GM12891 (cell line): ENCODE measurements at regions not wholly inside any gene's neighbourhood (a gene's known extent, or its start where the extent isn't known, plus 50 kb on each side); places are given as distances from the start of the nearest gene placed in this dataset.

ENCODE experiments used
- POLR2A ChIP-seq: IDR thresholded peaks from 2 replicates; pipeline ENCODE4 v1.6.1; 2011; ENCODE audit warnings: low read depth, low read length, control low read depth
- TAF1 ChIP-seq: IDR thresholded peaks from 2 replicates; pipeline ENCODE4 v1.6.1; 2011; ENCODE audit warnings: low read depth, low read length, control low read depth

DNA sequence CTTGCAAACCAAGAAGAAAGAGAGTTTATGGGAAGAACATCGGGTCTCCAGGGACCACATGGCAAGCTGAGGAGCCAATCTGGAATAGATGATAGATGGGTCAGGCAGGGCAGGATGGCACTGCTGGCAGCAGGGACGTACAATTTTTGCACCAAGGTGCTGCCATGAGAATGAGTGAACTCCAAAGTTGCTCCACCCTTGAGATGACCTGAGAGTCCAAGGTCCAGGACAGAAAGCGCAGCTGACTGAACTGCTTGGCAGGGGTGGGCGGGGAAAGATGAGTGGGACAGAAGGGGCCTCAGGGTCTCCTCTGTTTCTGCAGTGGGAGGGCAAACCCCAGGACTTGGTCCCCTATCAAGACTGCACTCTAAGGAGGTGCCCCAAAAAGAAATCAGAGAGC, 136.7 kb upstream of the GSC start:
- TF ChIP-seq TAF1 (no peak), POLR2A (no peak)
